ENCODE measurements at regions not wholly inside any gene's neighbourhood (a gene's known extent, or its start where the extent isn't known, plus 50 kb on each side); places are given as distances from the start of the nearest gene placed in this dataset.

DNA sequence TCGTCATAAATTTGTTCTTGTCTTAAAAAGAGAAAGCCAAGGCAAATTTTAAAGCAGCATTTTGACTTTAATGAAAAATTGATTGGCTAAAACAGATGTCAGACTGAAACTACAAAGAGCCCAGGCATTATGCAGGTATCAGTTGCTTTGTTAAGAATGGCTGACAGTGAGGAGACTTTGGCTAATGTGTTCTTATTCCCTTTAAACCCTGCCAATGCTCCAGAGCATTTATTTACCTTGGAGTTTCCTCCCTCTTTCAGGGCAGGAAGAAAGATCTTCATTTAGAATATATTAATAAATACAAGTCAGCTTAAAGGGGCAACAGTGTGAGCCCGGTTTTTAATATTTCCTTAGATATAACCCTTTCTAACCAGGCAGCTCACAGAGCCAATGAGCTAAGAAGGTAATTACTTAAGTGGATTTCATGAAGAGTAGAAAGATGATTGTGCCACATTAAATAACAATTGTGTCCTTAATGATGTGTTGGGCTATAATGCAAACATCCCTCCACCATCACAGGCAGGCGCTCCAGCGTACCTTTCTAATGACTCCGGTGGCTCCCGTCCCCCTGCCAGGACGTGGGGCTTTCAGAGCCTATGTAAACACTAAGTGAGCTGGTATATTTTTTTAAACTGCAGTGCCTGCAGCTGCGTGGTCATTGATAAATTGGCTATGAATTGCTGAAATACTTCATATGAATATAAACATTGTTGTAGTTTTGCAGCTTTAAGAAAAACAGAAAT is 349.4 kb upstream of the POU3F3 start:
- CTCF ChIA-PET (ENCODE audit: partially characterized antibody), result interaction anchor here (1.5 kb wide), 1 partner anchor 91 kb away, joined by 5 read pairs; no protein-coding TSS in a partner anchor
- TF ChIP-seq SIRT6 (IDR thresholded peaks at IDR 0.05; ENCODE audit: low read length) (no peak), CHD1 (IDR thresholded peaks at IDR 0.05; ENCODE audit: low read depth, low read length) (no peak), KDM4A (IDR thresholded peaks at IDR 0.05; ENCODE audit: low read depth, low read length, severe bottlenecking) (no peak), SIN3A (conservative IDR thresholded peaks at IDR 0.05 in 1 of 2, IDR thresholded peaks at IDR 0.05 in 1 of 2; ENCODE audit: low read depth in 1 of 2, low read length in 2 of 2) (no peak), TCF12 (IDR thresholded peaks at IDR 0.05; ENCODE audit: low read depth, low read length) (no peak)
- Histone ChIP-seq H2BK5ac (ENCODE audit: low read depth, low read length) (no peak overlapping the region), H3K36me3 (ENCODE audit: control insufficient read depth in 2 of 4, insufficient read depth in 4 of 4, low read length in 3 of 4) (no peaks in the 10 kb centered on the region), H3K23ac (ENCODE audit: insufficient read length) (no peak overlapping the region), H3K56ac (replicated peaks; ENCODE audit: insufficient read length, low read depth, low read length) (no peak overlapping the region), H2AFZ (ENCODE audit: low read length) (no peak overlapping the region), H3K4ac (replicated peaks; ENCODE audit: insufficient read length, low read depth, low read length) (no peak overlapping the region), H2AK5ac (ENCODE audit: low read depth, low read length) (no peak overlapping the region), H3K27ac (ENCODE audit: low read depth, low read length) (no peak overlapping the region), H2BK15ac (ENCODE audit: low read length) (no peak overlapping the region), H4K91ac (replicated peaks; ENCODE audit: insufficient read length, low read length) (no peak overlapping the region), H2BK120ac (replicated peaks; ENCODE audit: low read depth, low read length) (no peak overlapping the region), H4K20me1 (replicated peaks in 1 of 2; ENCODE audit: control insufficient read depth in 1 of 2, insufficient read depth in 2 of 2, low read length in 2 of 2) (no peaks in the 10 kb centered on the region), H3K79me1 (ENCODE audit: low read depth, low read length) (no peaks in the 10 kb centered on the region), H4K5ac (ENCODE audit: insufficient read length, low read depth, low read length) (no peak overlapping the region), H3K18ac (ENCODE audit: extremely low read depth, low read length) (no peak overlapping the region), H2BK20ac (ENCODE audit: low read length) (no peak overlapping the region), H3K14ac (ENCODE audit: insufficient read length) (no peak overlapping the region), H3K9ac (replicated peaks in 1 of 4; ENCODE audit: extremely low read depth in 1 of 4, low read depth in 3 of 4, low read length in 3 of 4) (no peak overlapping the region), H3K9me3 (ENCODE audit: insufficient read depth in 2 of 2, low read depth in 1 of 2, low read length in 1 of 2) (no peaks in the 10 kb centered on the region), H3K27me3 (replicated peaks in 1 of 4; ENCODE audit: control insufficient read depth in 3 of 4, extremely low read depth in 1 of 4, insufficient read depth in 3 of 4, low read length in 3 of 4) (no peaks in the 10 kb centered on the region), H3K23me2 (ENCODE audit: low read depth, low read length) (no peaks in the 10 kb centered on the region), H3K4me1 (replicated peaks in 1 of 4; ENCODE audit: control insufficient read depth in 3 of 4, insufficient read depth in 4 of 4, low read length in 3 of 4) (peaks cover 0 to 3% (median 1%) of the 10 kb centered on the region in 4 experiments; a peak in 2 of 7 replicates), H2BK12ac (ENCODE audit: low read depth, low read length) (no peak overlapping the region), H3K4me2 (ENCODE audit: insufficient read depth in 1 of 2, low read depth in 2 of 2, low read length in 2 of 2) (no peak overlapping the region), H4K8ac (ENCODE audit: extremely low read depth, insufficient read depth, low read length) (no peak overlapping the region), H3K4me3 (ENCODE audit: extremely low read depth in 1 of 4, insufficient read depth in 2 of 4, low read depth in 3 of 4, low read length in 4 of 4) (no peak overlapping the region), H3K79me2 (ENCODE audit: control insufficient read depth in 1 of 2, insufficient read depth in 2 of 2, low read length in 2 of 2) (no peaks in the 10 kb centered on the region)
- DNase-seq (ENCODE audit: low read depth in 1 of 2, low spot score in 2 of 2) (no peak), FAIRE-seq (no peak)
- 76% methylated on average over 8 of the region's 8 CpGs; no CpG with 5 or more reads in 1 of the 2 experiments for WGBS, 2 experiments (ENCODE audit: extremely low coverage in 1 of 2, insufficient coverage in 1 of 2, insufficient read length in 1 of 2, insufficient replicate concordance in 2 of 2, low coverage in 1 of 2, low lambda C conversion rate in 2 of 2, missing lambda C conversion rate in 1 of 2)
- POLR2A ChIA-PET (ENCODE audit: partially characterized antibody), result no interaction called here

Data from H1 (cell line).